ENCODE measurements at regions not wholly inside any gene's neighbourhood (a gene's known extent, or its start where the extent isn't known, plus 50 kb on each side); places are given as distances from the start of the nearest gene placed in this dataset.

GRCh38 chr4:26175905-26176470 lies 144.8 kb upstream of the RBPJ start:
- Mint-ChIP-seq H3K4me1 (ENCODE audit: low read depth, unreplicated experiment) (peaks cover 8% of the 10 kb centered on the region), H3K4me3 (ENCODE audit: unreplicated experiment) (no peak overlapping the region), H3K27ac (ENCODE audit: unreplicated experiment) (no peak overlapping the region)

DNA sequence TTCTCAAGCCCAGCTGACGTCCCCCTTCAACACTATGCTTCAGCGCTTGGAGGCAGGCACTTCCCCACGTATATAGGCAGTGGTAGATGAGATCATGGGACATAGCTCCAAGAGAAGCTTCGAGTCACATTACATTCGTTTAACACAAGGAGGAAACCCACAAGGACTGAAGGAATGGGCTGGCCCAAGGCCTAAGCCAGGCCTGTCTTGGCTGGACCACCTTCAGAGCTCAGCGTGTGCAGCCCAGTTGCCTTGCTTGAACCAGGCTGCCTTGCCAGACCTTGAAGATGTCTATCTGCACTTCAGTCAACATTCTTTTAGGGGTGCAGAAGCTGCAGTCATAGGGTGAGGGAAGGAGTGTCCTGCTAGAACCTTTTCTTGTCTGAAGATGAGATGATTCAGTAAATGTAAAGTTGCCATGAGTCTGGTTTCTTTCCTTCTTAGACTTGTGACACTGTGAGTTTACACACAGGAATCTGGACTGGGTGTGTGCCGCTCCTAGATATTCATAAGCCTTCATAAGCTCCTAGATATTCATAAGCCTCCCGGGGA lies 144.1 kb upstream of the RBPJ start:
- Histone ChIP-seq H3K9me3 (no peaks in the 10 kb centered on the region), H3K4me1 (peaks cover 28% of the 10 kb centered on the region), H3K4me3 (ENCODE audit: low read depth, low read length) (no peak overlapping the region), H3K27me3 (replicated peaks; ENCODE audit: control insufficient read depth, insufficient read depth, low read length) (no peaks in the 10 kb centered on the region), H3K36me3 (ENCODE audit: control insufficient read depth, insufficient read depth, low read length) (no peaks in the 10 kb centered on the region)
- Mint-ChIP-seq H3K9me3 (ENCODE audit: unreplicated experiment) (no peaks in the 10 kb centered on the region), H3K4me3 (ENCODE audit: unreplicated experiment) (no peak overlapping the region), H3K27ac (ENCODE audit: unreplicated experiment) (no peak overlapping the region), H3K27me3 (ENCODE audit: insufficient read depth, unreplicated experiment) (no peaks in the 10 kb centered on the region), H3K4me1 (ENCODE audit: low read depth, unreplicated experiment) (peaks cover 8% of the 10 kb centered on the region), H3K36me3 (ENCODE audit: insufficient read depth, unreplicated experiment) (peaks cover 5% of the 10 kb centered on the region)
- ChIA-PET CTCF (no interaction called here), POLR2A (no interaction called here)
- no peak for DNase-seq
- no peak for TF ChIP-seq CTCF (IDR thresholded peaks at IDR 0.05; ENCODE audit: insufficient read depth in 1 of 2, low read depth in 1 of 2, low read length in 1 of 2, severe bottlenecking in 1 of 2, unreplicated experiment in 1 of 2)
- intact Hi-C loops (cut with micrococcal nuclease; ENCODE audit: unreplicated experiment) = no loop called here
- no TSS peak for BruUV-seq (replicated peaks)

More at GRCh38 chr4:26175905-26176470, 144.8 kb upstream of the RBPJ start:
- Histone ChIP-seq H3K4me3 (ENCODE audit: low read depth, low read length) (no peak overlapping the region), H3K36me3 (ENCODE audit: control insufficient read depth, insufficient read depth, low read length) (no peaks in the 10 kb centered on the region), H3K9me3 (no peaks in the 10 kb centered on the region), H3K4me1 (peaks cover 28% of the 10 kb centered on the region), H3K27me3 (replicated peaks; ENCODE audit: control insufficient read depth, insufficient read depth, low read length) (no peaks in the 10 kb centered on the region)
- no peak for TF ChIP-seq CTCF (IDR thresholded peaks at IDR 0.05; ENCODE audit: insufficient read depth in 1 of 2, low read depth in 1 of 2, low read length in 1 of 2, severe bottlenecking in 1 of 2, unreplicated experiment in 1 of 2)
- Mint-ChIP-seq H3K27me3 (ENCODE audit: insufficient read depth, unreplicated experiment) (no peaks in the 10 kb centered on the region), H3K9me3 (ENCODE audit: unreplicated experiment) (no peaks in the 10 kb centered on the region), H3K36me3 (ENCODE audit: insufficient read depth, unreplicated experiment) (peaks cover 5% of the 10 kb centered on the region)
- ChIA-PET CTCF (no interaction called here), POLR2A (no interaction called here)
- intact Hi-C loops (cut with micrococcal nuclease; ENCODE audit: unreplicated experiment) = loop anchor here (2.0 kb wide), 1 partner anchor 31 kb away; no protein-coding TSS in a partner anchor
- no TSS peak for BruUV-seq (replicated peaks)
- DNase-seq = no peak

GRCh38 chr4:26178854-26179253 lies 142.0 kb upstream of the RBPJ start:
- Histone ChIP-seq H3K9me3 (no peaks in the 10 kb centered on the region), H3K36me3 (ENCODE audit: control insufficient read depth, insufficient read depth, low read length) (no peaks in the 10 kb centered on the region), H3K4me1 (peaks cover 21% of the 10 kb centered on the region), H3K27me3 (replicated peaks; ENCODE audit: control insufficient read depth, insufficient read depth, low read length) (no peaks in the 10 kb centered on the region), H3K4me3 (ENCODE audit: low read depth, low read length) (no peak overlapping the region)
- no peak for TF ChIP-seq CTCF (IDR thresholded peaks at IDR 0.05; ENCODE audit: insufficient read depth in 1 of 2, low read depth in 1 of 2, low read length in 1 of 2, severe bottlenecking in 1 of 2, unreplicated experiment in 1 of 2)
- no peak overlapping the region for H3K27ac Mint-ChIP-seq (ENCODE audit: unreplicated experiment)
- H3K27me3 Mint-ChIP-seq (ENCODE audit: insufficient read depth, unreplicated experiment) = no peaks in the 10 kb centered on the region
- intact Hi-C loops (cut with micrococcal nuclease; ENCODE audit: unreplicated experiment) = no loop called here
- H3K4me1 Mint-ChIP-seq (ENCODE audit: low read depth, unreplicated experiment) = peaks cover 2% of the 10 kb centered on the region
- CTCF ChIA-PET = no interaction called here
- no peaks in the 10 kb centered on the region for H3K9me3 Mint-ChIP-seq (ENCODE audit: unreplicated experiment)
- H3K4me3 Mint-ChIP-seq (ENCODE audit: unreplicated experiment) = no peak overlapping the region
- no TSS peak for BruUV-seq (replicated peaks)
- H3K36me3 Mint-ChIP-seq (ENCODE audit: insufficient read depth, unreplicated experiment) = peaks cover under 1% of the 10 kb centered on the region
- POLR2A ChIA-PET = no interaction called here
- no peak for DNase-seq
